Astrocyte (in vitro differentiated cells and primary cell): ENCODE measurements at regions not wholly inside any gene's neighbourhood (a gene's known extent, or its start where the extent isn't known, plus 50 kb on each side); places are given as distances from the start of the nearest gene placed in this dataset.

Source experiments
- EZH2 ChIP-seq: IDR thresholded peaks from 2 replicates; pipeline ENCODE4 v1.6.1; 2012; ENCODE audit warnings: mild to moderate bottlenecking, low read length, inconsistent platforms; ENCODE audit not compliant: insufficient read depth
- TF ChIP-seq, protein P1 (sequence below): IDR thresholded peaks from 2 replicates; pipeline ENCODE4 v1.5.1; 2011; ENCODE audit warnings: low read depth, mild to moderate bottlenecking, inconsistent platforms, low read length, moderate library complexity; ENCODE audit not compliant: insufficient read depth

DNA sequence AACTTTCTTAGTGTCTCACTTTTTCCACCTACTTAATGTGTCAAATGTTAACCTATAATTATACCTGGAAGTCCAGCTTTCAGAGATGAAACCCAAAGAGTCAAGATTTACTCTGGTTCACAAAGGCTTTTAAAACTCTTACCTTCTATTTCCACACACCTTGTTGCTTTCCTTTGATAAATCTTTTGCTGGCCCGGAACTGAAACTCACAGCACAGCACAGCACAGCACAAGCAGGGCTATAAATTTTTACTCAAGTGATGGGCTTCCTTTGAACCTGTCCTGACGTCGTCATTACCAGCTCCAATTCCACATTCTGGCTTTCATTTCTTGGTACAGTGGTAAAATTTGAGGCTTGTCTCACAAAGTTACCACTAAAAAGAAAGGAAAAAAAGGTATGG, 861.0 kb downstream of the SORCS3 start:
- TF ChIP-seq, protein P1, sequence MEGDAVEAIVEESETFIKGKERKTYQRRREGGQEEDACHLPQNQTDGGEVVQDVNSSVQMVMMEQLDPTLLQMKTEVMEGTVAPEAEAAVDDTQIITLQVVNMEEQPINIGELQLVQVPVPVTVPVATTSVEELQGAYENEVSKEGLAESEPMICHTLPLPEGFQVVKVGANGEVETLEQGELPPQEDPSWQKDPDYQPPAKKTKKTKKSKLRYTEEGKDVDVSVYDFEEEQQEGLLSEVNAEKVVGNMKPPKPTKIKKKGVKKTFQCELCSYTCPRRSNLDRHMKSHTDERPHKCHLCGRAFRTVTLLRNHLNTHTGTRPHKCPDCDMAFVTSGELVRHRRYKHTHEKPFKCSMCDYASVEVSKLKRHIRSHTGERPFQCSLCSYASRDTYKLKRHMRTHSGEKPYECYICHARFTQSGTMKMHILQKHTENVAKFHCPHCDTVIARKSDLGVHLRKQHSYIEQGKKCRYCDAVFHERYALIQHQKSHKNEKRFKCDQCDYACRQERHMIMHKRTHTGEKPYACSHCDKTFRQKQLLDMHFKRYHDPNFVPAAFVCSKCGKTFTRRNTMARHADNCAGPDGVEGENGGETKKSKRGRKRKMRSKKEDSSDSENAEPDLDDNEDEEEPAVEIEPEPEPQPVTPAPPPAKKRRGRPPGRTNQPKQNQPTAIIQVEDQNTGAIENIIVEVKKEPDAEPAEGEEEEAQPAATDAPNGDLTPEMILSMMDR = no peak
- TF ChIP-seq EZH2 = no peak
